Mammary epithelial cell (primary cell): ENCODE measurements at regions not wholly inside any gene's neighbourhood (a gene's known extent, or its start where the extent isn't known, plus 50 kb on each side); places are given as distances from the start of the nearest gene placed in this dataset.

Experiments used
- EZH2 ChIP-seq: IDR thresholded peaks from 2 replicates; pipeline ENCODE4 v1.6.1; 2012; ENCODE audit warnings: low read length, inconsistent platforms, borderline replicate concordance
- TF ChIP-seq, protein P1 (sequence below), 2 donors: IDR thresholded peaks in 1 of 2; conservative IDR thresholded peaks in 1 of 2; 2 replicates each; pipeline ENCODE4 v1.5.1; 2011 to 2012; ENCODE audit warnings: inconsistent platforms in 2 of 2, low read length in 2 of 2, mild to moderate bottlenecking in 2 of 2, control low read depth in 1 of 2, low read depth in 1 of 2; ENCODE audit not compliant: insufficient read depth in 1 of 2; ENCODE audit errors: extremely low read depth in 1 of 2

DNA sequence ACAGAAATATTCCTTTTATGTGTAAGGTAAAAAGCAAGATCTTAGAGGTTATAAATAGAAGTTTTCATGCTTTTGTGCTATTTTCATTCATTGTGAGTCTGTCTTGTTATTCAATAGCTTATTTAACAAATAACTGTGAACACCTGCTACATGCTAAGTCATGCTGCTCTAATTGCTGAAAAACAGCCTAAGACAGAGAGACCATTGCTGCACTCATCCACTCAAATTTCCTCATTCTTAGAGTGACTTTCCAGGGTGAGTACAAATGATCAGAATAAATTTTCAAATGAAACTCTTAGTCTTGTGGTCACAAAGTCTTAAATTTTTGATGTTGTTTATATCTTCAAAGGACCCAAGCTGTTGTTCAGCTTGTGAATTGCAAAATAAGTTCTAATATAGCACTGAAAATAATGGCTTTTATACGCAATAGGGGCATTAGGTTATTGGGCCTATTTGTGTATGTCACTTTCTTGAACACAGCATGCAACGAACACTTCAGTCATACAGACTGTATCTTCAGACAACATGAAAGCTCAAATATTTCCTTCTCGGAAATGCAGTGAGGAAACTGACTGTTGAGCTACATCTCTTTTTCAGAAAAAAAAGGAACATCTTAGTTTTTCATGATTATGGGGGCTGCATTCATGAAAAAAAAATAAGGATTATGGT, 247.9 kb upstream of the PCDH15 start:
- TF ChIP-seq, protein P1, sequence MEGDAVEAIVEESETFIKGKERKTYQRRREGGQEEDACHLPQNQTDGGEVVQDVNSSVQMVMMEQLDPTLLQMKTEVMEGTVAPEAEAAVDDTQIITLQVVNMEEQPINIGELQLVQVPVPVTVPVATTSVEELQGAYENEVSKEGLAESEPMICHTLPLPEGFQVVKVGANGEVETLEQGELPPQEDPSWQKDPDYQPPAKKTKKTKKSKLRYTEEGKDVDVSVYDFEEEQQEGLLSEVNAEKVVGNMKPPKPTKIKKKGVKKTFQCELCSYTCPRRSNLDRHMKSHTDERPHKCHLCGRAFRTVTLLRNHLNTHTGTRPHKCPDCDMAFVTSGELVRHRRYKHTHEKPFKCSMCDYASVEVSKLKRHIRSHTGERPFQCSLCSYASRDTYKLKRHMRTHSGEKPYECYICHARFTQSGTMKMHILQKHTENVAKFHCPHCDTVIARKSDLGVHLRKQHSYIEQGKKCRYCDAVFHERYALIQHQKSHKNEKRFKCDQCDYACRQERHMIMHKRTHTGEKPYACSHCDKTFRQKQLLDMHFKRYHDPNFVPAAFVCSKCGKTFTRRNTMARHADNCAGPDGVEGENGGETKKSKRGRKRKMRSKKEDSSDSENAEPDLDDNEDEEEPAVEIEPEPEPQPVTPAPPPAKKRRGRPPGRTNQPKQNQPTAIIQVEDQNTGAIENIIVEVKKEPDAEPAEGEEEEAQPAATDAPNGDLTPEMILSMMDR (conservative IDR thresholded peaks at IDR 0.05 in 1 of 2, IDR thresholded peaks at IDR 0.05 in 1 of 2; ENCODE audit: extremely low read depth in 1 of 2, insufficient read depth in 1 of 2, low read depth in 1 of 2, low read length in 2 of 2), result no peak
- no peak for TF ChIP-seq EZH2
